GM21367 (cell line): ENCODE measurements at regions not wholly inside any gene's neighbourhood (a gene's known extent, or its start where the extent isn't known, plus 50 kb on each side); places are given as distances from the start of the nearest gene placed in this dataset.
"Not testable (repeated sequence)": the region's sequence is repeated elsewhere in the genome, so short reads cannot be mapped to it uniquely, and the experiment has no call there.

ENCODE experiments used
- ATAC-seq: cut with Tn5 transposase; IDR thresholded peaks from one replicate; pipeline ENCODE4 v1.9.1; 2021; ENCODE audit not compliant: unreplicated experiment

DNA sequence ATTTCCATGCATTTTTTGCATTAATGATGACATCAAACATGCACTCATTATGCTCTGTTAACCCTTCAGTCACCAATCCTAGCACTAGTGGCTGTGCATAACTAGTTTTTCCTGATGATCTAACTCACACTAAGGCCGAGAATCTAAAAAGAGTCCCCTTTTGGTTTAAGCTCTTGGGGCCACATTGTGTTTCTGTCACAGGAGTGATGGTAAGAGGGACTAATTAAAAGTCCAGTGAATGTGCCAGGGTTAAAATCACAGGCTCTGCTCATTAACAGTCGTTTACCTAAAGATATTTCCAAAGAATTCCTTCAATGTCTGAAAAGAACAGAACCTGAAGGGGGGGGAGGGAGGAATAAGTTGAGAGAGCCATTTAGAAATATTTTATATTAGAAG, 359.0 kb upstream of the ANKRD30A start:
- no peak for ATAC-seq

DNA sequence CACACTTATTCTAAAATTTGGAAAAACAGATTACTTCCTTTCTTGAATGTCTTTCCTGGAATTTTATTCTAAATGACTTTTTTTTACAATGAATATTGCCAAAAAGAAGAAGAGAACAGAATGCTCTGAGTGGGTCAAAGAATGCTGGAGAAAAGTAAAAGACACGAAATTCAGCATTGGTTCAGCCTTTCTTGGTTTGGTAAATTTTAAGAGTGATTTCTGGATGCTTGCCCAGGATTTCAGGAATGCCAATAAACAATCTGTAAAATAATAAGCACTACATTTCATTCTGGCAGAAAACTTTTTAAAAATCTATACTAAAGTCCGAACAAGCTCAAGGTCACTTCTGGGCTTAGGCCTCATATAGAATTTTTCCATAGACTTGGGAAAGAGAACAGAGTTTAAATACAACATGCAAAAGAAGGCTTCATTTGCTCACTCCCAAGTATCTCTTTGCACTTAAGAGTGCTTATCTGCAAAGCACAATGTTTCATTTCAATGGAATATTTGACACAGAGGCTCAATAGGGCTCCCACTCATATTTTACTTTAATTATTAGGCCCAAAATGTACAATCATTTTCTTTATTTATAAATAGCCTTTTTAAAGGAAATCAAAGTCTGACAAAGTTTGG, 359.5 kb upstream of the ANKRD30A start:
- ATAC-seq: no peak

- ATAC-seq: no peak
Observed at GRCh38 chr10:36764823-36765222, 360.6 kb upstream of the ANKRD30A start.

- ATAC-seq: no peak
Observed at GRCh38 chr10:36761121-36761520, 364.3 kb upstream of the ANKRD30A start.

- no peak for ATAC-seq
Observed at GRCh38 chr10:36759141-36759805, 366.1 kb upstream of the ANKRD30A start.

DNA sequence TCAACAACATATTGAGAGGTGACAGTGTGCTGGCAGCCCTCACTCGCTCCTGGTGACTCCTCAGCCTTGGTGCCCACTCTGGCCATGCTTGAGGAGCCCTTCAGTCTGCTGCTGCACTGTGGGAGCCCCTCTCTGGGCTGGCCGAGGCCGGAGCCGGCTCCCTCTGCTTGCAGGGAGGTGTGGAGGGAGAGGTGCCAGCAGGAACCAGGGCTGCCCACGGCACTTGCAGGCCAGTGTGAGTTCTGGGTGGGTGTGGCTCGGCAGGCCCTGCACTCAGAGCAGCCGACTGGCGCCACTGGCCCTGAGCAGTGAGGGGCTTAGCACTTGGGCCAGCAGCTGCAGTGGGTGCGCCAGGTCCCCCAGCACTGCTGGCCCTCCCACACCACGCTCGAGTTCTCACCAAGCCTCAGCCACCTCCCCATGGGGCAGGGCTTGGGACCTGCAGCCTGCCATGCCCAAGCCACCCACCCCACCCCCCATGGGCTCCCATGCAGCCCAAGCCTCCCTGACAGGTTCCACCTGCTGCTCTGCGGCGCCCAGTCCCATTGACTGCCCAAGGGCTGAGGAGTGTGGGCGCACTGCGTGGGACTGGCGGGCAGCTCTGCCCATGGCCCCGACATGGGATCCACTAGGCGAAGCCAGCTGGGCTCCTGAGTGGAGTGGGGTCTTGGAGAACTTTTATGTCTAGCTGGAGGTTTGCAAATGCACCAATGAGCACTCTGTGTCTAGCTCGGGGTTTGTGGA, 377.1 kb upstream of the ANKRD30A start:
- no peak for ATAC-seq

- ATAC-seq: no peak
Observed at GRCh38 chr10:36739884-36740445, 385.4 kb upstream of the ANKRD30A start.

GRCh38 chr10:36738738-36739431, 386.5 kb upstream of the ANKRD30A start:
- ATAC-seq: no peak

GRCh38 chr10:36736311-36736710, 389.1 kb upstream of the ANKRD30A start:
- no peak for ATAC-seq

GRCh38 chr10:36734590-36734989, 390.8 kb upstream of the ANKRD30A start:
- ATAC-seq: not testable (repeated sequence)

GRCh38 chr10:36730316-36730715, 395.1 kb upstream of the ANKRD30A start:
- no peak for ATAC-seq

DNA sequence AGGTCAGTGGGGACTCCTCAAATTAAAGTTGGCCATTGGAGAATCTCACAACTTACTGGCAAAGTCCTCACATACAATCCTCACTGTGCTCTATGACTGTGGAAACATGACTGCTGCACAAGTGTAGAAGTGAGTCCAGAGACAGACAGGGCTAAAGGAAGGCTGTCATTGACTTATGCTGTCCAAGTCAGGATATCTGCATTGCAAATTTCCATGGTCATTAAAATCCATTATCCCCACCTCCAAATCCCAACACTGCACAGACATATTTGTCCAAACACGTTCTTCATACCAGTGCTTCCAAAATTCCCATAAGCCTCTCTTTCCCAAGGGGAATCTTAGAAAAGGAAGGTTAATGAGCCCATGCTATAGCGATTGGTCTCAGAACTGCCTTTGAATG, 396.8 kb upstream of the ANKRD30A start:
- ATAC-seq: no peak

GRCh38 chr10:36725581-36726520, 399.5 kb upstream of the ANKRD30A start:
- ATAC-seq: no peak

GRCh38 chr10:36722777-36723176, 402.6 kb upstream of the ANKRD30A start:
- no peak for ATAC-seq

DNA sequence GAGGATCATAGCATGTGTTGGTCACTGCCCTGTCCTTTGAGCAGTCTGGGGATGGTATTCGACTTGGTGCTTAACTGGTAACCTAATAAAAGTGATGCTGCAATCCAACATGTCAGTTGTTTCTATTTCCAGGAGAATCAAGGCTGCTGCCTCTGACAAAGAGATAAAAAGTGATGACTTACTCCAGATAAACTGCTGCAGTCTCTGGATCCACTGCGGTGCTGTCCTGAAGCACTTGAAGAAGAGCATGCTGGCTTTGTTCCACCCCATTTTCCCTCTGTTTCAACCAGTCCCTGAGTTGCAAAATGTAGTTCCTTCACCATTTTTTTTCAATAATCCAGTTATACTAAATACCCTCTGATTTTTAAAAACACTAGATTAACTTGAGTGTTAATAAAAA, 403.5 kb upstream of the ANKRD30A start:
- no peak for ATAC-seq

- ATAC-seq: no peak
Observed at GRCh38 chr10:36720895-36721294, 404.5 kb upstream of the ANKRD30A start.

GRCh38 chr10:36717118-36717517, 408.3 kb upstream of the ANKRD30A start:
- ATAC-seq: no peak

GRCh38 chr10:36716291-36716690, 409.1 kb upstream of the ANKRD30A start:
- ATAC-seq: no peak

GRCh38 chr10:36712695-36713094, 412.7 kb upstream of the ANKRD30A start:
- no peak for ATAC-seq

- ATAC-seq: no peak
Observed at GRCh38 chr10:36711361-36711760, 414.0 kb upstream of the ANKRD30A start.
